ENCODE measurements at regions not wholly inside any gene's neighbourhood (a gene's known extent, or its start where the extent isn't known, plus 50 kb on each side); places are given as distances from the start of the nearest gene placed in this dataset.

DNA sequence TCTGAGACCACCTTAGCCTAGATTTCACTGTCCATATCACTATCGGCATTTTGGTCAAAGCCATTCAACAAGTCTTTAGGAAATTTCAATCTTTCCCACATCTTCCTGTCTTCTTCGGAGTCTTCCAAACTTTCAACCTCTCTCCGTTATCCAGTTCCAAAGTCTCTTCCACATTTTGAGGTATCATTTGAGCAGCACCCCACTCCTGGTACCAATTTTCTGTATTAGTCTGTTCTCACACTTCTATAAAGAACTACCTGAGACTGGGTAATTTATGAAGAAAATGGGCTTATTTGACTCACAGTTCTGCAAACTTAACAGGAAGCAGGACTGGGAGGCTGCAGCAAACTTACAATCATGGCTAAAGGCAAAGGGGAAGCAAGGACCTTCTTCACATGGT, 215.5 kb downstream of the CYLC2 start:
- TF ChIP-seq, protein P1, sequence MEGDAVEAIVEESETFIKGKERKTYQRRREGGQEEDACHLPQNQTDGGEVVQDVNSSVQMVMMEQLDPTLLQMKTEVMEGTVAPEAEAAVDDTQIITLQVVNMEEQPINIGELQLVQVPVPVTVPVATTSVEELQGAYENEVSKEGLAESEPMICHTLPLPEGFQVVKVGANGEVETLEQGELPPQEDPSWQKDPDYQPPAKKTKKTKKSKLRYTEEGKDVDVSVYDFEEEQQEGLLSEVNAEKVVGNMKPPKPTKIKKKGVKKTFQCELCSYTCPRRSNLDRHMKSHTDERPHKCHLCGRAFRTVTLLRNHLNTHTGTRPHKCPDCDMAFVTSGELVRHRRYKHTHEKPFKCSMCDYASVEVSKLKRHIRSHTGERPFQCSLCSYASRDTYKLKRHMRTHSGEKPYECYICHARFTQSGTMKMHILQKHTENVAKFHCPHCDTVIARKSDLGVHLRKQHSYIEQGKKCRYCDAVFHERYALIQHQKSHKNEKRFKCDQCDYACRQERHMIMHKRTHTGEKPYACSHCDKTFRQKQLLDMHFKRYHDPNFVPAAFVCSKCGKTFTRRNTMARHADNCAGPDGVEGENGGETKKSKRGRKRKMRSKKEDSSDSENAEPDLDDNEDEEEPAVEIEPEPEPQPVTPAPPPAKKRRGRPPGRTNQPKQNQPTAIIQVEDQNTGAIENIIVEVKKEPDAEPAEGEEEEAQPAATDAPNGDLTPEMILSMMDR (IDR thresholded peaks at IDR 0.05; ENCODE audit: low read depth, low read length): no peak
- TF ChIP-seq EZH2phosphoT487 (IDR thresholded peaks at IDR 0.05; ENCODE audit: low read depth): no peak

Data from OCI-LY3 (cell line).